ENCODE measurements at regions not wholly inside any gene's neighbourhood (a gene's known extent, or its start where the extent isn't known, plus 50 kb on each side); places are given as distances from the start of the nearest gene placed in this dataset.

DNA sequence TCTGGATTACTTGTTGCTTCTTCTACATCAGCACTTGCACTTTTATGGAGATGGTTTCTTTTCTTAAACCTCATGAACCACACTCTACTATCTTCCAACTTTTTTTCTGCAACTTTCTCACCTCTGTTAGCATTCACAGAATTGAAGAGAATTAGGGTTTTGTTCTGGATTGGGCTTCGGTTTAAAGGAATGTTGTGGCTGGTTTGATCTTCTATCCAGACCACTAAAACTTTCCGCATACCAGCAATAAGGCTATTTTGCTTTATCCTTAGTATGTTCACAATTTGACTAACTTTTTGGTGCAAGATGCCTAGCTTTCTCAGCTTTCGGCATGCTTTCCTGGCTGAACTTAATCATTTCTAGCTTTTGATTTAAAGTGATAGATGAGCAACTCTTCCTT, 666.7 kb upstream of the MIR17HG start:
- no peaks in the 10 kb centered on the region for H3K36me3 ChIP-seq
- H3K27ac ChIP-seq, result no peak overlapping the region
- intact Hi-C loops (cut with DNase I), result no loop called here
- no peak overlapping the region for H3K4me3 ChIP-seq
- H3K4me1 ChIP-seq, result no peaks in the 10 kb centered on the region
- no peaks in the 10 kb centered on the region for H3K27me3 ChIP-seq
- no peaks in the 10 kb centered on the region for H3K9me3 ChIP-seq
- DNase-seq (ENCODE audit: low spot score in 2 of 2), result no peak
- TF ChIP-seq, protein P1, sequence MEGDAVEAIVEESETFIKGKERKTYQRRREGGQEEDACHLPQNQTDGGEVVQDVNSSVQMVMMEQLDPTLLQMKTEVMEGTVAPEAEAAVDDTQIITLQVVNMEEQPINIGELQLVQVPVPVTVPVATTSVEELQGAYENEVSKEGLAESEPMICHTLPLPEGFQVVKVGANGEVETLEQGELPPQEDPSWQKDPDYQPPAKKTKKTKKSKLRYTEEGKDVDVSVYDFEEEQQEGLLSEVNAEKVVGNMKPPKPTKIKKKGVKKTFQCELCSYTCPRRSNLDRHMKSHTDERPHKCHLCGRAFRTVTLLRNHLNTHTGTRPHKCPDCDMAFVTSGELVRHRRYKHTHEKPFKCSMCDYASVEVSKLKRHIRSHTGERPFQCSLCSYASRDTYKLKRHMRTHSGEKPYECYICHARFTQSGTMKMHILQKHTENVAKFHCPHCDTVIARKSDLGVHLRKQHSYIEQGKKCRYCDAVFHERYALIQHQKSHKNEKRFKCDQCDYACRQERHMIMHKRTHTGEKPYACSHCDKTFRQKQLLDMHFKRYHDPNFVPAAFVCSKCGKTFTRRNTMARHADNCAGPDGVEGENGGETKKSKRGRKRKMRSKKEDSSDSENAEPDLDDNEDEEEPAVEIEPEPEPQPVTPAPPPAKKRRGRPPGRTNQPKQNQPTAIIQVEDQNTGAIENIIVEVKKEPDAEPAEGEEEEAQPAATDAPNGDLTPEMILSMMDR (IDR thresholded peaks at IDR 0.05), result no peak

DNA sequence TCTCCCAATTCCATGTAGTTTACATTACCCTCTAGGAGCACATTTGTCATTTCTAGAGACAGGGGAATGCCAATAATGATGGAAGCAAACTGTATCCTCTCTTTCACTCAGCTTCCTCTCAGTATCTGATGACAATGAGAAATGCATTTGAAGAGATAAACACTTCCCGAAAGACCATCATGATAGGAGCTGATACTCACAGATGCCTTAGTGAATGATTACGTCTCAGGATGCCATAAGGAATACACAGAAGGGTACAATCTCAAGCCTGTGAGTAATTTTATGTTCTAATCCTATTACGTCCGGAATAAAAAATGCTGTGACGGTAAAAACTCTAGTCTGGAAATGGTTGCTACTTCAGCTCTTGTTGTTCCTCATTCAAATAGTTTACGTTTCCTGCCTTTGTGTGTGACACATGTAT, 663.8 kb upstream of the MIR17HG start:
- no peak overlapping the region for H3K4me3 ChIP-seq
- no peaks in the 10 kb centered on the region for H3K9me3 ChIP-seq
- no peaks in the 10 kb centered on the region for H3K27me3 ChIP-seq
- no peak overlapping the region for H3K27ac ChIP-seq
- TF ChIP-seq, protein P1 (IDR thresholded peaks at IDR 0.05), result no peak
- H3K36me3 ChIP-seq, result no peaks in the 10 kb centered on the region
- intact Hi-C loops (cut with DNase I), result no loop called here
- no peak for DNase-seq (ENCODE audit: low spot score in 2 of 2)
- H3K4me1 ChIP-seq, result no peaks in the 10 kb centered on the region

DNA sequence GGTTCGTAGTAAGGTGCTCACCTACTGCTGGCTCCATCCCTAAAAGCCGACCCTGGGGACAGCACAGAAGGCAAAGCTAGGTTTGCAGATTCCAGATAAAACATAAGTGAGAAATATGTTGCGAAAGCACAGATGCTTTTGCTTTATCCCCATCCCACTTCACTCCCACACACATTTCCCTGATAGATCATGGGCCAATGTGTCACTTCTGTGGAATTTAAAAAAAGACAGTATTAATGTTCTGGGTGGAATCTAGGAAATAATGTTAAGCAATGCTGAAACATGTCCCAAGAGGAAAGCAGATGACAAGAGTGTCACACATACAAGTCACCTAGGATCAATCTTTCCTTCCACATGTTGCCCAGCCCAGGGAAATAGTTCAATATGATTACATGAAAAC, 661.0 kb upstream of the MIR17HG start:
- Histone ChIP-seq H3K4me3 (no peak overlapping the region), H3K27ac (no peak overlapping the region), H3K9me3 (no peaks in the 10 kb centered on the region), H3K27me3 (no peaks in the 10 kb centered on the region), H3K36me3 (no peaks in the 10 kb centered on the region), H3K4me1 (no peaks in the 10 kb centered on the region)
- no peak for DNase-seq (ENCODE audit: low spot score in 2 of 2)
- TF ChIP-seq, protein P1 (IDR thresholded peaks at IDR 0.05), result no peak
- intact Hi-C loops (cut with DNase I), result no loop called here

DNA sequence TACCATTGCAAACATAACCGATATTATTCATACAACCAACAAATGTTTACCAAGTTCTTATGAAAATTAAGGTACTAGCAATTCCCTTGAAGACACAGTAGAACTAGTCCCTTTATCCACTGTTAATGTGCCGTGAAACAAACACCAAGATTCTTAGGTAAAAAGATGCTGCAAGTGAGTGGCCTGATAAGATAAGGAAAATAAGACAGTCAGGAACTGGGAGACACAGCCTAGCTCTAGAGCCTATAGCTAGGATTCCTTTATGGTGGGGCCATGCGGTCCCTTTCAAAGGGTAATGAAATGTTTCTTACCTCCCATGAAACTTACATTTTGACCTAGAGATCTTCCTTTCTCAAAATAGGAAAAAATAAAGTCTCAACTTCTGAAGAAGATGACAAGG, 658.4 kb upstream of the MIR17HG start:
- no peak for DNase-seq (ENCODE audit: low spot score in 2 of 2)
- Histone ChIP-seq H3K27me3 (no peaks in the 10 kb centered on the region), H3K4me3 (no peak overlapping the region), H3K36me3 (no peaks in the 10 kb centered on the region), H3K9me3 (no peaks in the 10 kb centered on the region), H3K4me1 (no peaks in the 10 kb centered on the region), H3K27ac (no peak overlapping the region)
- intact Hi-C loops (cut with DNase I), result no loop called here
- TF ChIP-seq, protein P1 (IDR thresholded peaks at IDR 0.05), result no peak

DNA sequence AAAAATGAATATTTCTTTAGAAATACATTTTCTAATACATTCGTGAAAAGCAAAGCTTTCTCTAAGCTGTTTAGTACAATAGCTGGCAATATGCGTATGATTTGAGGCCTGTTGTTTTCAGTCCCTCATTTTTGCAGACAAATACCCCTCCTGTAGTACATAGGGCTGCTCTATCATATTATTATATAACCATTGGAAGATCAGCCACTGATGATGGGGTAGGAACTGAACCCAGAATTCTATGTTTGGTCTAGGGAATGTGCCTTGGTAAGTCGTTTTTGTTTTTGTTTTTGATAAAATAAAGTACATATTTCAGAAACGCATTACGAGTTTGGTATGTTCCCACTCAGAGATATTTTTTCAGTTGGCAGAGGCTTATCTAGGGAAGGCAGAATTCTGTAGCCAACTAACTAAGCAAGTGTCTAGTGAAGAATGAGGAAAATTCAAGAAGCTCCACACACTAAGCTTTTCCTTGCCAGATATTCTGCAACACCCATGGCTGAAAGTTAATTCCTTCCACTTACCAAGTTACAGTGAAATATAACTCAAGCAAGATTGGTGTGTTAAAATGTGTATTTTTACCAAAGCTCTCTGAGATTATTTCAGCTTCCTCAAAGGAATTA, 656.9 kb upstream of the MIR17HG start:
- no peaks in the 10 kb centered on the region for H3K9me3 ChIP-seq
- H3K4me3 ChIP-seq, result no peak overlapping the region
- no peaks in the 10 kb centered on the region for H3K27me3 ChIP-seq
- TF ChIP-seq, protein P1 (IDR thresholded peaks at IDR 0.05), result no peak
- H3K4me1 ChIP-seq, result no peaks in the 10 kb centered on the region
- no peaks in the 10 kb centered on the region for H3K36me3 ChIP-seq
- no peak overlapping the region for H3K27ac ChIP-seq
- no peak for DNase-seq (ENCODE audit: low spot score in 2 of 2)
- intact Hi-C loops (cut with DNase I), result no loop called here

DNA sequence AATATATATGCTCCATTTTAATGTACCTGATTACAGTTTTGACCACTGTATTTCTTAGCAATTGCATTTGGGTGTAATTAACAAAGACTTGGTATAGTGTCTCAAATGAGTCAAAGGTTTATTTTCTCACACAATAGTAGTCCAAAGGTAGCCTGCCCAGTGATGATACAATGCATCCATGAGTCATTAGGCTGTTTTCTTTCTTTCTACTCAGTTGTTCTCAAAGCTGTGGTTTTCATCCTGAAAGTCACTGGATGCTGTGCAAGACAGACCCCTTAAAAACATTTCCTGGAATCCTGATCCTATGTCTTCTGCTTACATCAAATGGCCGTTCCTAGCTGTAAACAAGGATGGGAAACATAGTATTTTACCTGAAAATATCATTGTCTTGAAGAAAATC, 651.2 kb upstream of the MIR17HG start:
- Histone ChIP-seq H3K27ac (no peak overlapping the region), H3K36me3 (no peaks in the 10 kb centered on the region), H3K4me1 (no peaks in the 10 kb centered on the region), H3K4me3 (no peak overlapping the region), H3K9me3 (no peaks in the 10 kb centered on the region), H3K27me3 (no peaks in the 10 kb centered on the region)
- TF ChIP-seq, protein P1 (IDR thresholded peaks at IDR 0.05), result no peak
- intact Hi-C loops (cut with DNase I), result no loop called here
- no peak for DNase-seq (ENCODE audit: low spot score in 2 of 2)
